HCT116 (cell line): ENCODE measurements at regions not wholly inside any gene's neighbourhood (a gene's known extent, or its start where the extent isn't known, plus 50 kb on each side); places are given as distances from the start of the nearest gene placed in this dataset.

Experiments used
- ATAC-seq: fragments of 200-7000 bp; cut with Tn5 transposase; 2 replicates; pipeline ENCODE4 v1.9.1; 2020; ENCODE audit warnings: mild to moderate bottlenecking, moderate library complexity
- BruUV-seq: library from RNA; stranded (reverse); fragments of 400-500 nt; replicated peaks from 2 replicates; lab custom pipeline; 2021; lab: Mats Ljungman, UMichigan
- CTCF ChIA-PET: fragments of 300-600 bp; sonication (Branson Sonifier 250); formaldehyde crosslinking; loops from one replicate; lab custom pipeline; 2021; ENCODE audit warnings: antibody characterized with exemption; lab: Charles Lee
- POLR2A ChIA-PET: fragments of 300-600, 350-600 bp; sonication (Branson Sonifier 250); formaldehyde crosslinking; loops from one replicate; lab custom pipeline; 2021; ENCODE audit warnings: antibody characterized with exemption; lab: Charles Lee
- RAD21 ChIA-PET, 2 experiments: fragments of 300-600 bp; sonication (Branson Sonifier 250); formaldehyde crosslinking; loops; one replicate each; lab custom pipeline; 2023; ENCODE audit warnings: low total read pairs in 2 of 2; ENCODE audit not compliant: uncharacterized antibody in 2 of 2, unreplicated experiment in 2 of 2, low non-redundant PET in 1 of 2; lab: Charles Lee
- DNase-seq: peaks from one replicate; pipeline ENCODE4 v3.0.0-alpha.2; 2010; ENCODE audit warnings: low read depth, low spot score
- H2AFZ ChIP-seq: fragments of 200-600 bp; shearing (Covaris generic), sonication (generic); 2 replicates; pipeline ENCODE4 v1.6.1; 2017; ENCODE audit warnings: low read depth, mixed run types, mixed read lengths, antibody characterized with exemption, low read length; ENCODE audit not compliant: poor library complexity, severe bottlenecking
- H3K27ac ChIP-seq: 2 replicates; pipeline ENCODE4 v1.5.1; 2012; ENCODE audit warnings: low read depth, low read length
- H3K27me3 ChIP-seq: fragments of 200-600 bp; sonication (generic); 2 replicates; pipeline ENCODE4 v1.6.1; 2016; ENCODE audit warnings: mixed run types, low read length, mixed read lengths; ENCODE audit not compliant: insufficient read depth
- H3K36me3 ChIP-seq, 2 experiments: fragments of 200-500 bp in 1 of 2; fragments of 200-600 bp in 1 of 2; sonication (Bioruptor generic) in 1 of 2; sonication (generic) in 1 of 2; 2 replicates each; pipeline versions ENCODE4 v1.5.1 to v1.6.1; 2014 to 2016; ENCODE audit warnings: low read length in 2 of 2, inconsistent platforms in 1 of 2, mixed read lengths in 1 of 2, mixed run types in 1 of 2; ENCODE audit not compliant: insufficient read depth in 2 of 2, control insufficient read depth in 1 of 2
- H3K4me1 ChIP-seq, 2 experiments: fragments of 200-600 bp in 1 of 2; sonication (generic) in 1 of 2; 2 replicates each; pipeline versions ENCODE4 v1.5.1 to v1.6.1; 2012 to 2017; ENCODE audit warnings: low read length in 2 of 2, inconsistent platforms in 1 of 2, mild to moderate bottlenecking in 1 of 2, mixed read lengths in 1 of 2, mixed run types in 1 of 2, moderate library complexity in 1 of 2; ENCODE audit not compliant: insufficient read depth in 2 of 2, control insufficient read depth in 1 of 2
- H3K4me2 ChIP-seq: fragments of 200-600 bp; sonication (generic); 2 replicates; pipeline ENCODE4 v1.6.1; 2017; ENCODE audit warnings: mixed run types, low read length, mixed read lengths
- H3K4me3 ChIP-seq, 2 experiments: fragments of 200-600 bp in 1 of 2; sonication (generic) in 1 of 2; replicated peaks in 1 of 2; 2 replicates each; pipeline ENCODE4 v1.5.1; 2011 to 2016; ENCODE audit warnings: low read length in 2 of 2, control low read depth in 1 of 2, low read depth in 1 of 2, mild to moderate bottlenecking in 1 of 2, mixed read lengths in 1 of 2, mixed run types in 1 of 2
- H3K79me2 ChIP-seq: fragments of 200-600 bp; sonication (generic); 2 replicates; pipeline ENCODE4 v1.6.1; 2017; ENCODE audit warnings: mild to moderate bottlenecking, mixed run types, low read length, moderate library complexity, mixed read lengths; ENCODE audit not compliant: insufficient read depth
- H3K9ac ChIP-seq: fragments of 200-600 bp; sonication (generic); 2 replicates; pipeline ENCODE4 v1.6.1; 2016; ENCODE audit warnings: low read length, mixed read lengths
- H3K9me2 ChIP-seq: fragments of 200-600 bp; sonication (generic), shearing (Covaris generic); 2 replicates; pipeline ENCODE4 v1.6.1; 2017; ENCODE audit warnings: mixed run types, mild to moderate bottlenecking, moderate library complexity; ENCODE audit not compliant: insufficient read depth
- H3K9me3 ChIP-seq, 2 experiments: fragments of 200-500 bp in 1 of 2; fragments of 200-600 bp in 1 of 2; sonication (Bioruptor generic) in 1 of 2; sonication (generic) in 1 of 2; 2 replicates each; pipeline ENCODE4 v1.6.1; 2014 to 2017; ENCODE audit warnings: low read length in 2 of 2, mixed read lengths in 2 of 2, inconsistent platforms in 1 of 2, low read depth in 1 of 2, mild to moderate bottlenecking in 1 of 2, mixed run types in 1 of 2, moderate library complexity in 1 of 2; ENCODE audit not compliant: control insufficient read depth in 1 of 2, insufficient read depth in 1 of 2
- H4K20me1 ChIP-seq: fragments of 200-600 bp; sonication (generic), shearing (Covaris generic); 2 replicates; pipeline ENCODE4 v1.6.1; 2017; ENCODE audit warnings: mixed run types, mild to moderate bottlenecking, moderate library complexity; ENCODE audit not compliant: insufficient read depth
- CTCF ChIP-seq, 3 experiments: fragments of 200-600 bp in 1 of 3; sonication (generic) in 1 of 3; IDR thresholded peaks in 2 of 3; conservative IDR thresholded peaks in 1 of 3; 2 replicates each; pipeline ENCODE4 v1.5.1; 2012 to 2017; ENCODE audit warnings: low read depth in 2 of 3, low read length in 2 of 3, antibody characterized with exemption in 1 of 3, borderline replicate concordance in 1 of 3, control low read depth in 1 of 3, mild to moderate bottlenecking in 1 of 3, mixed read lengths in 1 of 3, mixed run types in 1 of 3, moderate library complexity in 1 of 3; ENCODE audit not compliant: insufficient read depth in 1 of 3
- EZH2phosphoT487 ChIP-seq: fragments of 200-600 bp; IDR thresholded peaks from 2 replicates; pipeline ENCODE4 v1.6.1; 2018; ENCODE audit warnings: antibody characterized with exemption, borderline replicate concordance
- RAD21 ChIP-seq: IDR thresholded peaks from 2 replicates; pipeline ENCODE4 v1.6.1; 2012; ENCODE audit warnings: low read depth, mild to moderate bottlenecking
- REST ChIP-seq: IDR thresholded peaks from 2 replicates; pipeline ENCODE4 v1.6.1; 2012; ENCODE audit warnings: low read depth
- SP1 ChIP-seq: IDR thresholded peaks from 2 replicates; pipeline ENCODE4 v1.6.1; 2012; ENCODE audit warnings: low read depth
- SRF ChIP-seq: IDR thresholded peaks from 2 replicates; pipeline ENCODE4 v1.6.1; 2012; ENCODE audit warnings: low read depth
- YY1 ChIP-seq: IDR thresholded peaks from 2 replicates; pipeline ENCODE4 v1.6.1; 2011; ENCODE audit warnings: low read length, low read depth, moderate library complexity, mild to moderate bottlenecking; ENCODE audit not compliant: insufficient replicate concordance; ENCODE audit errors: extremely low read depth
- intact Hi-C: fragments of 100-400 bp; cut with micrococcal nuclease; formaldehyde crosslinking; loops from 2 replicates; pipeline ENCODE4 v1.10.0; 2022
- TF ChIP-seq, protein P1 (sequence below): IDR thresholded peaks from 2 replicates; pipeline ENCODE4 v1.6.1; 2012
- TF ChIP-seq, protein P2 (sequence below): IDR thresholded peaks from 2 replicates; pipeline ENCODE4 v1.6.1; 2012

DNA sequence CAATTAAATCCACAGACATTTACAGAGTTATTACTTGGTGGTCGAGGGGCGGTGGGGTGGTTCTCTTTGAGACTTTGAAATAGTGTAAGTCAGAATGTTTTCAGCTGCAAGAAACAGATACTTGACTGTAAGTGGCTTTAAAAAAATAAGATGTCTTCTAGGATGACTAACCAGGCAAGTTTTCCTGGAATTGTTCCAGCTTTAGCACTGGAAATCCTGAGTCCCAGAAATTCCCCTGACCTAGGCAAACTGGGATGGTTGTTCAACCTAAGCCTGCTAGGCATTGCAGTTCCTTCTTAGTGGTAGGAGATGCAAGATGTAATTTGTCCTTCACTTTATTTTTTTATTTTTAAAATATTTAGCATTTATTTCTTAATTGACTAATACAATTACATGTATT, 169.5 kb upstream of the POC5 start:
- no peak overlapping the region for H3K27ac ChIP-seq
- H3K9ac ChIP-seq = no peak overlapping the region
- intact Hi-C loops = loop anchor here (5.0 kb wide), 1 partner anchor 371 kb away; no protein-coding TSS in a partner anchor
- no TSS peak for BruUV-seq
- H2AFZ ChIP-seq = no peak overlapping the region
- no peak overlapping the region for H3K4me3 ChIP-seq
- H3K27me3 ChIP-seq = no peaks in the 10 kb centered on the region
- H3K79me2 ChIP-seq = no peaks in the 10 kb centered on the region
- no peaks in the 10 kb centered on the region for H3K36me3 ChIP-seq
- ChIA-PET POLR2A (no interaction called here), CTCF (interaction anchor here (0.6 to 2.3 kb wide), 3 partner anchors 152 to 334 kb away, joined by 3 to 15 read pairs (median 3); no protein-coding TSS in a partner anchor), RAD21 (no interaction called here)
- ATAC-seq (no peak), DNase-seq (no peak)
- H3K9me2 ChIP-seq = no peaks in the 10 kb centered on the region
- H4K20me1 ChIP-seq = no peaks in the 10 kb centered on the region
- no peak for TF ChIP-seq CTCF (IDR thresholded peaks at IDR 0.05 in 2 of 3, conservative IDR thresholded peaks at IDR 0.05 in 1 of 3; ENCODE audit: borderline replicate concordance in 1 of 3, insufficient read depth in 1 of 3, low read depth in 2 of 3, low read length in 2 of 3)
- TF ChIP-seq SP1 = no peak
- TF ChIP-seq, protein P1, sequence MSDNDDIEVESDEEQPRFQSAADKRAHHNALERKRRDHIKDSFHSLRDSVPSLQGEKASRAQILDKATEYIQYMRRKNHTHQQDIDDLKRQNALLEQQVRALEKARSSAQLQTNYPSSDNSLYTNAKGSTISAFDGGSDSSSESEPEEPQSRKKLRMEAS = no peak
- no peak for TF ChIP-seq REST
- no peak for TF ChIP-seq RAD21
- TF ChIP-seq, protein P2, sequence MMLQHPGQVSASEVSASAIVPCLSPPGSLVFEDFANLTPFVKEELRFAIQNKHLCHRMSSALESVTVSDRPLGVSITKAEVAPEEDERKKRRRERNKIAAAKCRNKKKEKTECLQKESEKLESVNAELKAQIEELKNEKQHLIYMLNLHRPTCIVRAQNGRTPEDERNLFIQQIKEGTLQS = no peak
- no peak for TF ChIP-seq SRF
- no peak for TF ChIP-seq EZH2phosphoT487
- TF ChIP-seq YY1 = no peak
- H3K4me2 ChIP-seq = no peak overlapping the region
- no peaks in the 10 kb centered on the region for H3K9me3 ChIP-seq
- H3K4me1 ChIP-seq = no peaks in the 10 kb centered on the region
